T-cell (primary cell): ENCODE measurements at regions not wholly inside any gene's neighbourhood (a gene's known extent, or its start where the extent isn't known, plus 50 kb on each side); places are given as distances from the start of the nearest gene placed in this dataset.

Source experiments
- ATAC-seq, 4 experiments: fragments of 200-7000 bp in 3 of 4; fragments of 150-1000 bp in 1 of 4; cut with Tn5 transposase; replicated peaks in 1 of 4; 1 replicate in 3 of 4; 2 replicates in 1 of 4; pipeline ENCODE4 v1.10.0; 2021; ENCODE audit warnings: moderate library complexity in 3 of 4, mild to moderate bottlenecking in 2 of 4, moderate number of reproducible peaks in 1 of 4
- CTCF ChIA-PET, 2 donors: fragments of 300-600 bp; sonication (Branson Sonifier 250); formaldehyde crosslinking; loops; one replicate each; lab custom pipeline; 2022; ENCODE audit warnings: antibody characterized with exemption in 2 of 2; lab: Charles Lee
- POLR2A ChIA-PET, 2 donors: fragments of 300-600 bp; sonication (Branson Sonifier 250); formaldehyde crosslinking; loops; one replicate each; lab custom pipeline; 2022; ENCODE audit warnings: antibody characterized with exemption in 2 of 2; lab: Charles Lee
- DNase-seq, 35 experiments: peaks; one replicate each; pipeline versions ENCODE4 v3.0.0 to v3.0.0-alpha.2; 2013 to 2023
- H3K27ac ChIP-seq: one replicate; pipeline ENCODE4 v1.5.1; 2013; ENCODE audit warnings: low read length
- H3K27me3 ChIP-seq, 2 experiments: replicated peaks in 1 of 2; 1 replicate in 1 of 2; 2 replicates in 1 of 2; pipeline versions ENCODE4 v1.6.1 to v1.7.0; 2013; ENCODE audit warnings: low read length in 1 of 2, mixed read lengths in 1 of 2; ENCODE audit not compliant: control insufficient read depth in 2 of 2, insufficient read depth in 2 of 2; ENCODE audit errors: extremely low read depth in 1 of 2
- H3K36me3 ChIP-seq, 2 donors: 1 replicate in 1 of 2; 2 replicates in 1 of 2; pipeline versions ENCODE4 v1.6.1 to v1.7.0; 2013; ENCODE audit warnings: low read length in 1 of 2; ENCODE audit not compliant: control insufficient read depth in 2 of 2, insufficient read depth in 1 of 2; ENCODE audit errors: extremely low read depth in 1 of 2
- H3K4me1 ChIP-seq, 2 experiments: 1 replicate in 1 of 2; 2 replicates in 1 of 2; pipeline versions ENCODE4 v1.6.1 to v1.7.0; 2013; ENCODE audit warnings: low read length in 2 of 2, mixed read lengths in 1 of 2; ENCODE audit not compliant: insufficient read depth in 2 of 2, control insufficient read depth in 1 of 2; ENCODE audit errors: extremely low read depth in 1 of 2
- H3K4me3 ChIP-seq, 2 donors: 1 replicate in 1 of 2; 2 replicates in 1 of 2; pipeline versions ENCODE4 v1.5.1 to v1.7.0; 2013; ENCODE audit warnings: mild to moderate bottlenecking in 2 of 2, low read length in 1 of 2, moderate library complexity in 1 of 2; ENCODE audit not compliant: control insufficient read depth in 1 of 2; ENCODE audit errors: extremely low read depth in 1 of 2
- H3K9me3 ChIP-seq: 2 replicates; pipeline ENCODE4 v1.7.0; 2013
- H3K27ac Mint-ChIP-seq, 2 donors: one replicate each; pipeline ENCODE4 v1.8.0; 2020 to 2021; ENCODE audit warnings: mild to moderate bottlenecking in 2 of 2, mixed read lengths in 2 of 2
- H3K27me3 Mint-ChIP-seq, 2 donors: one replicate each; pipeline ENCODE4 v1.8.0; 2021 to 2022; ENCODE audit warnings: mixed read lengths in 2 of 2
- H3K36me3 Mint-ChIP-seq: one replicate; pipeline ENCODE4 v1.8.0; 2021; ENCODE audit warnings: mixed read lengths
- H3K4me1 Mint-ChIP-seq, 3 donors: one replicate each; pipeline ENCODE4 v1.8.0; 2020 to 2022; ENCODE audit warnings: mixed read lengths in 3 of 3, mild to moderate bottlenecking in 1 of 3
- H3K4me3 Mint-ChIP-seq, 3 donors: one replicate each; pipeline ENCODE4 v1.8.0; 2020 to 2022; ENCODE audit warnings: mild to moderate bottlenecking in 3 of 3, mixed read lengths in 3 of 3, moderate library complexity in 3 of 3
- H3K9me3 Mint-ChIP-seq, 3 donors: one replicate each; pipeline ENCODE4 v1.8.0; 2020 to 2022; ENCODE audit warnings: mixed read lengths in 3 of 3
- WGBS: methylation state at CpG from one replicate; pipeline ENCODE4 v1.1.5; 2013; ENCODE audit warnings: missing lambda C conversion rate; ENCODE audit not compliant: insufficient coverage; 5-methylcytosine and 5-hydroxymethylcytosine counted together

DNA sequence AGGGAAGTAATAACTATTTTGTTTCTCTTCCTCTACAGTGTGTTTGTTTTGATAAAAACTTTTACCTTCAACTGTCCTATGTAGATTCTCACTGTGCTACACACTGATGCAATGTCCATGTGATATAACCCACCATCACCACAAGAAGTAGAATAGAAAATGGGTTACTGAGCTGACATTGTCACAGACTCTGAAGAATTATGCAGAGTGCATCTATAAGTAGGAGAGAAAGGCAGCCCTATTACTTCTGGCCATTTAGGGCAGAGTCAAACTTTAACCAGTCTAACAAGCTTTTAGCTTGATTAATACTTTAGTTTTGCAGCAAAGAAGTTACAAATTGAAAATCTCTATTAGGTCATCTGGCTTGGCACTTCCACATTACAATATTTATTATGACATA, 354.0 kb upstream of the CDH8 start:
- Histone ChIP-seq H3K36me3 (no peaks in the 10 kb centered on the region), H3K4me1 (no peaks in the 10 kb centered on the region), H3K4me3 (no peak overlapping the region), H3K9me3 (no peaks in the 10 kb centered on the region), H3K27ac (no peak overlapping the region), H3K27me3 (no peaks in the 10 kb centered on the region)
- Mint-ChIP-seq H3K36me3 (no peaks in the 10 kb centered on the region), H3K4me3 (no peak overlapping the region), H3K27ac (no peak overlapping the region), H3K9me3 (peaks cover 21 to 31% (median 22%) of the 10 kb centered on the region in 3 donors), H3K27me3 (no peaks in the 10 kb centered on the region), H3K4me1 (no peaks in the 10 kb centered on the region)
- CTCF ChIA-PET: no interaction called here
- POLR2A ChIA-PET: no interaction called here
- DNase-seq (no peak), ATAC-seq (no peak)

DNA sequence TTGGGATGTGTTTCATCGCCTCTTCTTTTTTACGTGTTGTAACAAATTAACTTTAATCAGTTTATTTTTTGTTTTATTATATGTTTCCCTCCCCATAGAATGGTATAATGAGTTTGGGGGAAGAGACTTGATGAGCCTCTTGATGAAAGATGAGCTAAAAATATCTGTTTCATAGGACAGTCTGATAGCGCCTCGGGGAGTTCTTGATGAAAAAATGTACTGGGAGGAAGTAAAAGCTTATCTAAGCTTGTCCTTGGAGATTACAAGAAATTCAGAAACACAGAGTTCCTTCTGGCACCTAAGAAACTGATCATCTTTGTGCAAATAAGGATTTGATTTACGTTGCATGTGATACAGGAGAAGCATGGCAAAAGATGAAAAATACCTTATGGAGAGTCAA, 350.2 kb upstream of the CDH8 start:
- Histone ChIP-seq H3K27ac (no peak overlapping the region), H3K27me3 (no peaks in the 10 kb centered on the region), H3K4me3 (no peak overlapping the region), H3K4me1 (no peaks in the 10 kb centered on the region), H3K9me3 (no peaks in the 10 kb centered on the region), H3K36me3 (no peaks in the 10 kb centered on the region)
- DNase-seq (no peak), ATAC-seq (no peak)
- Mint-ChIP-seq H3K36me3 (no peaks in the 10 kb centered on the region), H3K9me3 (peaks cover 26 to 41% (median 35%) of the 10 kb centered on the region in 3 donors), H3K27me3 (no peaks in the 10 kb centered on the region), H3K4me3 (no peak overlapping the region), H3K4me1 (no peaks in the 10 kb centered on the region), H3K27ac (no peak overlapping the region)
- CTCF ChIA-PET: no interaction called here
- POLR2A ChIA-PET: no interaction called here
- 96% methylated on average over 3 of the region's 5 CpGs for WGBS

DNA sequence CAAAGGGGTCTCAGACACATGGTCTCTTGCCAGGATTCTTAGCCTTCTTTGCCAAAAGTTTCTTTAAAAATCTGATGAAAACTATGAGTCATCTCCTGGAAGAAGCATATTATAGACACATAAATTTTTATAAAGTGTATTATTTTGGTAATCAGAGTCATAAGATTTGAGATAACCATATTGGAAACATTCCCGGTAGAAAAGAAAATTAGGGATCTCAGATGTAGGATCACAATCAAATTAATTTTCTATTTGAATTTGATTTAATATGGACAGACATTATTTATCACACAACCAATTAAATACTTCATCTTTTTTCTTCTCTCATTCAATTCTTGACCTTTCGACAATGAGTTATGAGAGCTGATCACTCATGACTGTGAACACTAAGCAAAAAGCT, 347.7 kb upstream of the CDH8 start:
- peaks cover 16 to 36% (median 28%) of the 10 kb centered on the region in 3 donors for H3K9me3 Mint-ChIP-seq
- no peaks in the 10 kb centered on the region for H3K4me1 Mint-ChIP-seq
- no peaks in the 10 kb centered on the region for H3K36me3 ChIP-seq
- H3K4me3 ChIP-seq: no peak overlapping the region
- POLR2A ChIA-PET: no interaction called here
- no peak overlapping the region for H3K4me3 Mint-ChIP-seq
- H3K27me3 Mint-ChIP-seq: no peaks in the 10 kb centered on the region
- CTCF ChIA-PET: no interaction called here
- no peak overlapping the region for H3K27ac Mint-ChIP-seq
- ATAC-seq: no peak
- H3K4me1 ChIP-seq: no peaks in the 10 kb centered on the region
- WGBS: no CpG with 5 or more reads among the region's 2 CpGs
- no peaks in the 10 kb centered on the region for H3K27me3 ChIP-seq
- no peak for DNase-seq
- no peaks in the 10 kb centered on the region for H3K36me3 Mint-ChIP-seq
- H3K27ac ChIP-seq: no peak overlapping the region
- H3K9me3 ChIP-seq: no peaks in the 10 kb centered on the region

DNA sequence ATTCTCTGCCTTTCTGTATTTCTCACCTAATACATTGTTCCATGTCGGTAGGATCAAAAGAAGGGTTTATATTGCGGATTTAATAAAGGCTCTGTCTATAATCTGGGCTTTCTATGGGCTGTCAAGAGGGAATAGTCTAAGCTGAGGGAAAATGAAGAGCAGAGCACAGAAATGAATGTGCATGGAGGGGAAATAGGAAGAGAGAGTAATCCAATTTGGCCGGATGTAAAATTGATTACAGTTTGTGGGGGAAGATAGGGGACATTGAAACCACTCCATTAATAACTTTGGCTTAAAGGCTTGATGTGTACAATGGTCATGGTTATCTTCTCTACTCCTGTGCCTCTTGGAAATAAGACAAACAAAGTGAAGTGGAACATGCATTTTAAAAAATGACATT, 334.2 kb upstream of the CDH8 start:
- H3K27me3 Mint-ChIP-seq: no peaks in the 10 kb centered on the region
- H3K36me3 Mint-ChIP-seq: no peaks in the 10 kb centered on the region
- H3K9me3 ChIP-seq: no peaks in the 10 kb centered on the region
- POLR2A ChIA-PET: no interaction called here
- CTCF ChIA-PET: no interaction called here
- peaks cover 14 to 20% (median 15%) of the 10 kb centered on the region in 3 donors for H3K9me3 Mint-ChIP-seq
- H3K4me1 Mint-ChIP-seq: no peaks in the 10 kb centered on the region
- H3K36me3 ChIP-seq: no peaks in the 10 kb centered on the region
- no peaks in the 10 kb centered on the region for H3K4me1 ChIP-seq
- H3K4me3 ChIP-seq: no peak overlapping the region
- no peak overlapping the region for H3K27ac Mint-ChIP-seq
- 100% methylated on average over 1 of the region's 3 CpGs for WGBS
- no peak for DNase-seq
- no peak for ATAC-seq
- no peak overlapping the region for H3K4me3 Mint-ChIP-seq
- no peaks in the 10 kb centered on the region for H3K27me3 ChIP-seq
- no peak overlapping the region for H3K27ac ChIP-seq

DNA sequence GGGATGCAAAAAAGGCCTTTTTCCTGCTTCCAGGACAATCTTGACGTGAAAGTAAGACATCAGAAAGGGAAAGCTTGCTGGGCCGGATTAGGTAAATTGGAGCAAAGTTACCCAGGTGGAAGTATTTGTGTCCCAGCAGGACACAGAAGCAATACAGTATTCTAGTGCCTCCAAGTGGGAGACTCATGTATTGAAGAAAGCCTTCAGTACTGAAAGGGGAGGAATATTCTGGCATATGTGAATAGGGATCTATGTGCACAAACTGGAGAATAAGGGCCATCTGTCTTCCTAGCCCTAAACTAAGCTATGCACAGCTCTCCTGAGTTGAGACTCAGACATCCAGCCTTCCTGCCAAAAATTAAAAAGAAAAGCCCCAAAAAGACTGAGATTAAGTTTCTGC, 327.3 kb upstream of the CDH8 start:
- Histone ChIP-seq H3K27ac (no peak overlapping the region), H3K36me3 (no peaks in the 10 kb centered on the region), H3K4me3 (no peak overlapping the region), H3K27me3 (no peaks in the 10 kb centered on the region), H3K4me1 (no peaks in the 10 kb centered on the region), H3K9me3 (no peaks in the 10 kb centered on the region)
- H3K9me3 Mint-ChIP-seq: peaks cover 11 to 32% (median 19%) of the 10 kb centered on the region in 3 donors
- no peak overlapping the region for H3K27ac Mint-ChIP-seq
- H3K4me1 Mint-ChIP-seq: no peaks in the 10 kb centered on the region
- POLR2A ChIA-PET: no interaction called here
- DNase-seq (no peak), ATAC-seq (no peak)
- no peaks in the 10 kb centered on the region for H3K27me3 Mint-ChIP-seq
- no peak overlapping the region for H3K4me3 Mint-ChIP-seq
- no peaks in the 10 kb centered on the region for H3K36me3 Mint-ChIP-seq
- WGBS: 67% methylated on average over 1 of the region's 2 CpGs
- CTCF ChIA-PET: no interaction called here

DNA sequence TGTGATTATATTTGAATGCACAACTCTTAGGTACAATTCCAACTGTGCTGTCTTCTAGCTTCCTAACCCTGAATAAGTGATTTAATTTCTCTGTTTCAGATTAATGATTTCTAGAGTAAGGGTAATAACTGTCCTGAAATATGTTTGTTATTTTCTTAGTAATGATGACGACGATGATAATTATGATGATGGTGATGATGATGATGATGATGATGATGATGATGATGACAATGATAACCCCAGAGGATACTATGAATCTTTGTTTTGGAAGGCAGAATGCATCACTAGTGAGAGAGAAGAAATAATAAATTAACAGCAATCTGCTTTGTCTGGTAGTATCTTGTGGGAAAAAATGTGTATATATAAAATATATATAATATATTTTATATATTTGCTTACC, 317.1 kb upstream of the CDH8 start:
- Histone ChIP-seq H3K27me3 (no peaks in the 10 kb centered on the region), H3K9me3 (no peaks in the 10 kb centered on the region), H3K4me3 (no peak overlapping the region), H3K4me1 (no peaks in the 10 kb centered on the region), H3K27ac (no peak overlapping the region), H3K36me3 (no peaks in the 10 kb centered on the region)
- Mint-ChIP-seq H3K9me3 (peaks cover 6 to 20% (median 15%) of the 10 kb centered on the region in 3 donors), H3K36me3 (no peaks in the 10 kb centered on the region), H3K4me1 (no peaks in the 10 kb centered on the region), H3K4me3 (no peak overlapping the region), H3K27me3 (no peaks in the 10 kb centered on the region), H3K27ac (no peak overlapping the region)
- POLR2A ChIA-PET: no interaction called here
- DNase-seq (no peak), ATAC-seq (no peak)
- 100% methylated on average over 2 of the region's 2 CpGs for WGBS
- CTCF ChIA-PET: no interaction called here

DNA sequence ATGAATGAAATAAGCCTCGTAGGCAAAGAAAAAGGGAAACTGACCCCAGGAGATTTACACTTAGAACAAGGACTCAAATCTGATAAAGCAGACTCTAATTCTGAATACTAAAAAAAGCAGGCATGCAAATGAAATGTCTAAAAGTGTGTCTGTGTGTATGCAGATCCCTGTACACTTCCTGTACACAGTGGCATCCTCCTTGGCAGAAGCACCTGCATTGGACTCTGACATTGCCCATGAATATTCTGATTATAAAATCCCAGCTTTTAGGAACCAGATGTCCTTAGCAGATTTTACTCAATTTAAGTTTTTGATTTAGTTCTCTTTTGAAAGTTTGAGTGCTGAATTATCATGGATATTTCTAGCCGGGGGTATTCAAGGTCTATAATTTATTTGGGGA, 306.0 kb upstream of the CDH8 start:
- Mint-ChIP-seq H3K36me3 (no peaks in the 10 kb centered on the region), H3K27ac (no peak overlapping the region), H3K4me3 (no peak overlapping the region), H3K9me3 (peaks cover 17 to 24% (median 19%) of the 10 kb centered on the region in 3 donors), H3K4me1 (no peaks in the 10 kb centered on the region), H3K27me3 (no peaks in the 10 kb centered on the region)
- no peaks in the 10 kb centered on the region for H3K36me3 ChIP-seq
- WGBS: no CpG with 5 or more reads among the region's 2 CpGs
- H3K27ac ChIP-seq: no peak overlapping the region
- ChIA-PET CTCF (no interaction called here), POLR2A (no interaction called here)
- no peaks in the 10 kb centered on the region for H3K9me3 ChIP-seq
- no peak overlapping the region for H3K4me3 ChIP-seq
- H3K4me1 ChIP-seq: no peaks in the 10 kb centered on the region
- no peaks in the 10 kb centered on the region for H3K27me3 ChIP-seq
- no peak for ATAC-seq
- no peak for DNase-seq
